ENCODE measurements at regions not wholly inside any gene's neighbourhood (a gene's known extent, or its start where the extent isn't known, plus 50 kb on each side); places are given as distances from the start of the nearest gene placed in this dataset.

DNA sequence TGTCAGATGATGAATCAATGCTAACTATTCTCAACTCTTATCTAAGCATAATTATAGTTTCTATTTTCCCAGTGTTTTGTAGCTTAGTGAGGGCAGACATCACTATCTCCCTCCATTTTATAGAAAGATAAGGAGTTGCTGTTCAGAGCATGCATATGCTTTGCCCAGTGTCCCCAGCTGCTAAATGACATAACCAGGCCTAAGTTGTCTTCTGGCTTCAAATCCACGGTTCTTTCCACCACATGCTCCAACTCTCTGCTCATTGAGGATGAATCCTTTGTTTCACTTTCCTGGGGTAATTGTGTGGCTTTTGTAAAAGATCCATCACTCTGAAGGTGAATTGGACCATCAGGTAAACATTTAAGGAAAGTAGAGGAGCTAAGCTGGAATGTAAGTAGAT lies 134.0 kb downstream of the SNX10 start:
- TF ChIP-seq RAD21 (IDR thresholded peaks at IDR 0.05; ENCODE audit: low read depth) = no peak
- TF ChIP-seq NFIC (IDR thresholded peaks at IDR 0.05) = no peak
- no peak for TF ChIP-seq TEAD4 (IDR thresholded peaks at IDR 0.05)
- no peak for TF ChIP-seq YY1 (IDR thresholded peaks at IDR 0.05; ENCODE audit: low read depth)

DNA sequence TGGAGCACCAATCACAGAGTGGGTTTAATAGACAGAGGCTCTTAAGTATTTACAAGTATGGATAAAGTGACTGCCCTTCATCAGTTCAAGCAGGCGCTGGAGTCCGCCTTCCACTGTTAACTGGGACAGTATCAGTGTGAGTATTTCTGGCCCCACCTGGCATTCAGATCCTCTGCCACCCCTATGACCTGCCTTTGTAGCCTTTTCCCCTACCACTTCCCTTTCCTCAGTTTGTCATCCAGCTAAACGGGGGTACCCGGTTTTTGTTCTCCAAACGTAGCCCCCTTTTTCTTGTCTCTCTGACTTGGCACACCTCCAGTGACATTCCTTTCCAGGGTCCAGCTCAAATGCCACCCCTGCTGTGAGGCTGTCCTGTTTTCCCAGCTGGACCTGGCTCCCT lies 134.4 kb downstream of the SNX10 start:
- TF ChIP-seq TCF12 (IDR thresholded peaks at IDR 0.05; ENCODE audit: low read depth) (no peak), CREB1 (IDR thresholded peaks at IDR 0.05; ENCODE audit: low read depth) (no peak), TEAD4 (IDR thresholded peaks at IDR 0.05) (no peak), FOXM1 (IDR thresholded peaks at IDR 0.05; ENCODE audit: borderline replicate concordance, low read depth) (no peak)
- TF ChIP-seq, protein P1, sequence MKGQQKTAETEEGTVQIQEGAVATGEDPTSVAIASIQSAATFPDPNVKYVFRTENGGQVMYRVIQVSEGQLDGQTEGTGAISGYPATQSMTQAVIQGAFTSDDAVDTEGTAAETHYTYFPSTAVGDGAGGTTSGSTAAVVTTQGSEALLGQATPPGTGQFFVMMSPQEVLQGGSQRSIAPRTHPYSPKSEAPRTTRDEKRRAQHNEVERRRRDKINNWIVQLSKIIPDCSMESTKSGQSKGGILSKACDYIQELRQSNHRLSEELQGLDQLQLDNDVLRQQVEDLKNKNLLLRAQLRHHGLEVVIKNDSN (IDR thresholded peaks at IDR 0.05) = no peak

DNA sequence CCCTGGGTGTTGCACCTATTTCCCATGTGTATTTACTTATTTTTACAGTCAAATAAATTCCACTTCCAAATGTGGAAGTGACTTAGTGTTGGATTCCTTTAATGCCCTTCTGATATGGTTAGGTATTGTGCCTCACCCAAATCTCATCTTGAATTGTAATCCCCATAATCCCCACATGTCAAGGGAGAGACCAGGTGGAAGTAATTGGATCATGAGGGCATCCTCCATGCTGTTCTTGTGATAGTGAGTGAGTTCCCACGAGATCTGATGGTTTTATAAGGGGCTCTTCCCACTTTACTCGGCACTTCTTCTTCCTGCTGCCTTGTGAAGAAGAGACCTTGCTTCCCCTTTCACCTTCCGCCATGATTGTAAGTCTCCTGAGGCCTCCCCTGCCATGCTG lies 136.9 kb downstream of the SNX10 start:
- no peak for TF ChIP-seq CEBPB (IDR thresholded peaks at IDR 0.05)
- no peak for TF ChIP-seq TCF12 (IDR thresholded peaks at IDR 0.05; ENCODE audit: low read depth)
- no peak for TF ChIP-seq NFIC (IDR thresholded peaks at IDR 0.05)
- TF ChIP-seq ZBTB7A (IDR thresholded peaks at IDR 0.05; ENCODE audit: low read depth) = no peak
- no peak for TF ChIP-seq RAD21 (IDR thresholded peaks at IDR 0.05; ENCODE audit: low read depth)
- no peak for TF ChIP-seq EP300 (IDR thresholded peaks at IDR 0.05; ENCODE audit: borderline replicate concordance)
- TF ChIP-seq EGR1 (IDR thresholded peaks at IDR 0.05) = no peak
- TF ChIP-seq, protein P2, sequence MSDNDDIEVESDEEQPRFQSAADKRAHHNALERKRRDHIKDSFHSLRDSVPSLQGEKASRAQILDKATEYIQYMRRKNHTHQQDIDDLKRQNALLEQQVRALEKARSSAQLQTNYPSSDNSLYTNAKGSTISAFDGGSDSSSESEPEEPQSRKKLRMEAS (IDR thresholded peaks at IDR 0.05) = no peak
- TF ChIP-seq, protein P3, sequence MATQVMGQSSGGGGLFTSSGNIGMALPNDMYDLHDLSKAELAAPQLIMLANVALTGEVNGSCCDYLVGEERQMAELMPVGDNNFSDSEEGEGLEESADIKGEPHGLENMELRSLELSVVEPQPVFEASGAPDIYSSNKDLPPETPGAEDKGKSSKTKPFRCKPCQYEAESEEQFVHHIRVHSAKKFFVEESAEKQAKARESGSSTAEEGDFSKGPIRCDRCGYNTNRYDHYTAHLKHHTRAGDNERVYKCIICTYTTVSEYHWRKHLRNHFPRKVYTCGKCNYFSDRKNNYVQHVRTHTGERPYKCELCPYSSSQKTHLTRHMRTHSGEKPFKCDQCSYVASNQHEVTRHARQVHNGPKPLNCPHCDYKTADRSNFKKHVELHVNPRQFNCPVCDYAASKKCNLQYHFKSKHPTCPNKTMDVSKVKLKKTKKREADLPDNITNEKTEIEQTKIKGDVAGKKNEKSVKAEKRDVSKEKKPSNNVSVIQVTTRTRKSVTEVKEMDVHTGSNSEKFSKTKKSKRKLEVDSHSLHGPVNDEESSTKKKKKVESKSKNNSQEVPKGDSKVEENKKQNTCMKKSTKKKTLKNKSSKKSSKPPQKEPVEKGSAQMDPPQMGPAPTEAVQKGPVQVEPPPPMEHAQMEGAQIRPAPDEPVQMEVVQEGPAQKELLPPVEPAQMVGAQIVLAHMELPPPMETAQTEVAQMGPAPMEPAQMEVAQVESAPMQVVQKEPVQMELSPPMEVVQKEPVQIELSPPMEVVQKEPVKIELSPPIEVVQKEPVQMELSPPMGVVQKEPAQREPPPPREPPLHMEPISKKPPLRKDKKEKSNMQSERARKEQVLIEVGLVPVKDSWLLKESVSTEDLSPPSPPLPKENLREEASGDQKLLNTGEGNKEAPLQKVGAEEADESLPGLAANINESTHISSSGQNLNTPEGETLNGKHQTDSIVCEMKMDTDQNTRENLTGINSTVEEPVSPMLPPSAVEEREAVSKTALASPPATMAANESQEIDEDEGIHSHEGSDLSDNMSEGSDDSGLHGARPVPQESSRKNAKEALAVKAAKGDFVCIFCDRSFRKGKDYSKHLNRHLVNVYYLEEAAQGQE (IDR thresholded peaks at IDR 0.05; ENCODE audit: low read depth) = no peak
- TF ChIP-seq YY1 (IDR thresholded peaks at IDR 0.05; ENCODE audit: low read depth) = no peak
- no peak for TF ChIP-seq TEAD4 (IDR thresholded peaks at IDR 0.05)
- TF ChIP-seq TAF1 (IDR thresholded peaks at IDR 0.05; ENCODE audit: low read depth) = no peak
- TF ChIP-seq CREB1 (IDR thresholded peaks at IDR 0.05; ENCODE audit: low read depth) = no peak

DNA sequence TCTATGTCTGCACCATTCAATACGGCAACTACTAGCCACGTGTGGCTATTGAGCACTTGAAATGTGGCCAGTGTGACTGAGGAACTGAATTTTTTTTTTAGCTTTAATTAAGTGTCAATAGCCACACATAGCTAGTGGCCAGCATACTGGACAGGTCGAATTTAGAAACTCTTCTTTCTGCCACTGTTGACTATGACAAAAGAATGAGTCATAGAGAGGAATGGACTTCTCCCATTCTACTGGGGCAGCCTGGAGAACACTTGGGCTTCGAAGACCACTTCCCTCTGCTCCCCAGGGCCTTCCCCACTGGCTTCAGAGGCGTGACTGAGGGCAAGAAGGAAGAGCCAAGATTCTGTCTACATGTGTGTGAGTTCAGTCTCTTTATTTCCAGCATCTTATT lies 137.5 kb downstream of the SNX10 start:
- TF ChIP-seq EP300 (IDR thresholded peaks at IDR 0.05; ENCODE audit: borderline replicate concordance) (no peak), ZBTB7A (IDR thresholded peaks at IDR 0.05; ENCODE audit: low read depth) (no peak)

DNA sequence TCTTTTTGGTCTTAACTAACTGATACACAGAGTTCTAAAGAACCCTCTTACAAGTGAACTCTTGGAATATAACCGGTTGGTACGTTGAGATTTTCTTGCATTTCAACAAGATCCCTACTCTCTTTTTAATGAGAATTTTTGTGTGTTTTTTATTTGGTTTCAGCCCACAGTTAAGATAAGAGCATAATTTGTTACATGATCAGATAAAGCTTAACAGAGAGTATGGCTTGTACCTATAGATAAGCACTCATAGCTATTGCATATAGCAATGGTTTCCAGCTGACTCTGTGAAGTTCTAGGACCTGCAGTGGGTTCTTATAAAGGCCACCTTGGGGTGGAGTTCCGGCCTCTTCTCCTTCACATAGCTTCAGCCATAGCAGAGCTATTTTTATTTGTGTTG lies 143.3 kb downstream of the SNX10 start:
- no peak for TF ChIP-seq CREB1 (IDR thresholded peaks at IDR 0.05; ENCODE audit: low read depth)
- no peak for TF ChIP-seq ZBTB7A (IDR thresholded peaks at IDR 0.05; ENCODE audit: low read depth)
- no peak for TF ChIP-seq FOXM1 (IDR thresholded peaks at IDR 0.05; ENCODE audit: borderline replicate concordance, low read depth)
- TF ChIP-seq CEBPB (IDR thresholded peaks at IDR 0.05) = no peak
- TF ChIP-seq, protein P2 (IDR thresholded peaks at IDR 0.05) = no peak
- TF ChIP-seq TEAD4 (IDR thresholded peaks at IDR 0.05) = no peak
- TF ChIP-seq, protein P3 (IDR thresholded peaks at IDR 0.05; ENCODE audit: low read depth) = no peak
- TF ChIP-seq, protein P1 (IDR thresholded peaks at IDR 0.05) = no peak
- no peak for TF ChIP-seq TCF12 (IDR thresholded peaks at IDR 0.05; ENCODE audit: low read depth)
- TF ChIP-seq EGR1 (IDR thresholded peaks at IDR 0.05) = no peak
- no peak for TF ChIP-seq TAF1 (IDR thresholded peaks at IDR 0.05; ENCODE audit: low read depth)
- TF ChIP-seq NFIC (IDR thresholded peaks at IDR 0.05) = no peak
- no peak for TF ChIP-seq RAD21 (IDR thresholded peaks at IDR 0.05; ENCODE audit: low read depth)

DNA sequence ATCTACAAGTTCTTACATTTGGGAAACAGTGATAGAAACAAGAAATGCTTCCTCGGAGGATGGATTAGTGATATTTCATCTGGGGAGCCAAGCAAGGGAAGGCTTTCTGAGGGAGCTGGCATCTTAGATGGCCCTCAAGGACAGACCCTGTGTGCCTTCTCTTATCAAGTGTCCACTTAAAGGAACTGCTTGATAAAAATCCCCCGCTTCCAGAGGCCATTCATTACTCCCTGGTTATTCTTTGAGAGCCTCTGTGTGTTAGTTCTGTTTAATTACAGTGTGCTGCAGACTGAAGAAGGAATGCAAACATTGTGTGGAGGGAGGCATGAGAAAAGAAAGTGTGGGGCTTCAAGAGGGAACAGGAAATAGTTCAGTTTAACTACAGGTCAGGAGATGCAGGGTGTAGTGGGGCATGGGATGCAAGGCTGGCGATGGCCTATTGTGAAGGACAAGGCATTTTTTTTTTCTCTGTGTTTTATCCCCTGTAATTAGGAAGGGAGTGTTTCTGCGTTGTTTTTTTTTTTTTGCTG lies 145.4 kb downstream of the SNX10 start:
- TF ChIP-seq, protein P1 (IDR thresholded peaks at IDR 0.05) = no peak
- TF ChIP-seq ZBTB7A (IDR thresholded peaks at IDR 0.05; ENCODE audit: low read depth) (no peak), CREB1 (IDR thresholded peaks at IDR 0.05; ENCODE audit: low read depth) (no peak), TAF1 (IDR thresholded peaks at IDR 0.05; ENCODE audit: low read depth) (no peak), TCF12 (IDR thresholded peaks at IDR 0.05; ENCODE audit: low read depth) (no peak), CEBPB (IDR thresholded peaks at IDR 0.05) (no peak), EGR1 (IDR thresholded peaks at IDR 0.05) (no peak), YY1 (IDR thresholded peaks at IDR 0.05; ENCODE audit: low read depth) (no peak), EP300 (IDR thresholded peaks at IDR 0.05; ENCODE audit: borderline replicate concordance) (no peak), NFIC (IDR thresholded peaks at IDR 0.05) (no peak), RAD21 (IDR thresholded peaks at IDR 0.05; ENCODE audit: low read depth) (no peak), FOXM1 (IDR thresholded peaks at IDR 0.05; ENCODE audit: borderline replicate concordance, low read depth) (no peak)
- TF ChIP-seq, protein P2 (IDR thresholded peaks at IDR 0.05) = no peak

Data from Ishikawa (cell line).